ENCODE measurements at regions not wholly inside any gene's neighbourhood (a gene's known extent, or its start where the extent isn't known, plus 50 kb on each side); places are given as distances from the start of the nearest gene placed in this dataset.

GRCh38 chr9:120327322-120327721, 252.6 kb downstream of the CDK5RAP2 start:
- Mint-ChIP-seq H3K27ac (no peak overlapping the region), H3K27me3 (ENCODE audit: low read depth, poor library complexity) (peaks cover 19% of the 10 kb centered on the region), H3K4me3 (no peak overlapping the region), H3K9me3 (peaks cover 11% of the 10 kb centered on the region), H3K4me1 (peaks cover 37% of the 10 kb centered on the region), H3K36me3 (ENCODE audit: low read depth) (no peaks in the 10 kb centered on the region)
- DNase-seq, result no peak
- TF ChIP-seq CTCF (IDR thresholded peaks at IDR 0.05), result no peak

GRCh38 chr9:120326049-120326693, 253.8 kb downstream of the CDK5RAP2 start:
- no peak for DNase-seq
- Mint-ChIP-seq H3K27ac (peak overlapping the region; percentile 55), H3K36me3 (ENCODE audit: low read depth) (no peaks in the 10 kb centered on the region)

GRCh38 chr9:120324996-120325642, 254.8 kb downstream of the CDK5RAP2 start:
- peak; percentile 16 for DNase-seq
- H3K36me3 Mint-ChIP-seq (ENCODE audit: low read depth), result no peaks in the 10 kb centered on the region
- peaks cover under 1% of the 10 kb centered on the region for H3K9me3 Mint-ChIP-seq
- H3K4me3 Mint-ChIP-seq, result no peak overlapping the region
- H3K27me3 Mint-ChIP-seq (ENCODE audit: low read depth, poor library complexity), result peaks cover 17% of the 10 kb centered on the region
- TF ChIP-seq CTCF (IDR thresholded peaks at IDR 0.05), result peak; percentile 17
- peaks cover 50% of the 10 kb centered on the region for H3K4me1 Mint-ChIP-seq
- H3K27ac Mint-ChIP-seq, result peak overlapping the region; percentile 90

More at GRCh38 chr9:120326049-120326693, 253.8 kb downstream of the CDK5RAP2 start:
- Mint-ChIP-seq H3K9me3 (peaks cover 9% of the 10 kb centered on the region), H3K27me3 (ENCODE audit: low read depth, poor library complexity) (peaks cover 16% of the 10 kb centered on the region), H3K4me3 (peak overlapping the region; percentile 0), H3K4me1 (peaks cover 48% of the 10 kb centered on the region)
- no peak for TF ChIP-seq CTCF (IDR thresholded peaks at IDR 0.05)

- DNase-seq, result no peak
- Mint-ChIP-seq H3K36me3 (ENCODE audit: low read depth) (no peaks in the 10 kb centered on the region), H3K4me1 (peaks cover 50% of the 10 kb centered on the region), H3K27ac (peak overlapping the region; percentile 90), H3K4me3 (no peak overlapping the region), H3K27me3 (ENCODE audit: low read depth, poor library complexity) (peaks cover 17% of the 10 kb centered on the region), H3K9me3 (no peaks in the 10 kb centered on the region)
- no peak for TF ChIP-seq CTCF (IDR thresholded peaks at IDR 0.05)
These were observed 255.5 kb downstream of the CDK5RAP2 start for GRCh38 chr9:120324461-120324860.

GRCh38 chr9:120323125-120323524, 256.8 kb downstream of the CDK5RAP2 start:
- no peak for TF ChIP-seq CTCF (IDR thresholded peaks at IDR 0.05)
- Mint-ChIP-seq H3K9me3 (no peaks in the 10 kb centered on the region), H3K4me3 (no peak overlapping the region), H3K27ac (no peak overlapping the region), H3K36me3 (ENCODE audit: low read depth) (no peaks in the 10 kb centered on the region), H3K4me1 (peaks cover 50% of the 10 kb centered on the region), H3K27me3 (ENCODE audit: low read depth, poor library complexity) (peaks cover 21% of the 10 kb centered on the region)
- DNase-seq, result no peak

GRCh38 chr9:120319452-120319851, 260.5 kb downstream of the CDK5RAP2 start:
- TF ChIP-seq CTCF (IDR thresholded peaks at IDR 0.05), result no peak
- no peaks in the 10 kb centered on the region for H3K36me3 Mint-ChIP-seq (ENCODE audit: low read depth)
- peaks cover 9% of the 10 kb centered on the region for H3K27me3 Mint-ChIP-seq (ENCODE audit: low read depth, poor library complexity)
- H3K9me3 Mint-ChIP-seq, result peaks cover 11% of the 10 kb centered on the region
- no peak for DNase-seq
- H3K4me1 Mint-ChIP-seq, result peaks cover 27% of the 10 kb centered on the region
- no peak overlapping the region for H3K4me3 Mint-ChIP-seq
- H3K27ac Mint-ChIP-seq, result no peak overlapping the region

Measured in nephron progenitor cell (in vitro differentiated cells).